ENCODE measurements at regions not wholly inside any gene's neighbourhood (a gene's known extent, or its start where the extent isn't known, plus 50 kb on each side); places are given as distances from the start of the nearest gene placed in this dataset.

- Histone ChIP-seq H3K4me1 (ENCODE audit: control insufficient read depth, extremely low read depth, insufficient read depth, low read length) (no peaks in the 10 kb centered on the region), H3K9me1 (ENCODE audit: control insufficient read depth, extremely low read depth, insufficient read depth, low read length) (no peaks in the 10 kb centered on the region), H3K9ac (ENCODE audit: control insufficient read depth, extremely low read depth, insufficient read depth, low read length) (no peak overlapping the region), H3K4me2 (ENCODE audit: control insufficient read depth, extremely low read depth, insufficient read depth, low read depth, low read length) (no peak overlapping the region), H3K4me3 (ENCODE audit: control insufficient read depth in 2 of 3, extremely low read depth in 1 of 3, insufficient read depth in 2 of 3, low read depth in 1 of 3, low read length in 3 of 3) (no peak overlapping the region), H3K36me3 (ENCODE audit: control insufficient read depth in 2 of 2, extremely low read depth in 1 of 2, insufficient read depth in 2 of 2, low read length in 2 of 2) (no peaks in the 10 kb centered on the region), H3K27me3 (ENCODE audit: control insufficient read depth, extremely low read depth, insufficient read depth, low read length) (no peaks in the 10 kb centered on the region), H3K9me3 (ENCODE audit: control insufficient read depth, low read depth, low read length) (no peaks in the 10 kb centered on the region), H2AFZ (ENCODE audit: control insufficient read depth, low read length) (no peak overlapping the region), H3K27ac (ENCODE audit: control insufficient read depth, insufficient read depth, low read length) (no peak overlapping the region), H3K79me2 (ENCODE audit: control insufficient read depth, insufficient read depth, low read length) (no peaks in the 10 kb centered on the region), H4K20me1 (ENCODE audit: control insufficient read depth, extremely low read depth, insufficient read depth, low read length) (no peaks in the 10 kb centered on the region)
- dilution Hi-C loops (cut with MboI; ENCODE audit: extremely low pct_ligation_motif_present, low sequenced_read_pairs): no loop called here
- DNase-seq (ENCODE audit: low read depth, low spot score): no peak
- TF ChIP-seq EZH2 (IDR thresholded peaks at IDR 0.05; ENCODE audit: low read length): no peak
- TF ChIP-seq, protein P1, sequence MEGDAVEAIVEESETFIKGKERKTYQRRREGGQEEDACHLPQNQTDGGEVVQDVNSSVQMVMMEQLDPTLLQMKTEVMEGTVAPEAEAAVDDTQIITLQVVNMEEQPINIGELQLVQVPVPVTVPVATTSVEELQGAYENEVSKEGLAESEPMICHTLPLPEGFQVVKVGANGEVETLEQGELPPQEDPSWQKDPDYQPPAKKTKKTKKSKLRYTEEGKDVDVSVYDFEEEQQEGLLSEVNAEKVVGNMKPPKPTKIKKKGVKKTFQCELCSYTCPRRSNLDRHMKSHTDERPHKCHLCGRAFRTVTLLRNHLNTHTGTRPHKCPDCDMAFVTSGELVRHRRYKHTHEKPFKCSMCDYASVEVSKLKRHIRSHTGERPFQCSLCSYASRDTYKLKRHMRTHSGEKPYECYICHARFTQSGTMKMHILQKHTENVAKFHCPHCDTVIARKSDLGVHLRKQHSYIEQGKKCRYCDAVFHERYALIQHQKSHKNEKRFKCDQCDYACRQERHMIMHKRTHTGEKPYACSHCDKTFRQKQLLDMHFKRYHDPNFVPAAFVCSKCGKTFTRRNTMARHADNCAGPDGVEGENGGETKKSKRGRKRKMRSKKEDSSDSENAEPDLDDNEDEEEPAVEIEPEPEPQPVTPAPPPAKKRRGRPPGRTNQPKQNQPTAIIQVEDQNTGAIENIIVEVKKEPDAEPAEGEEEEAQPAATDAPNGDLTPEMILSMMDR (optimal IDR thresholded peaks at IDR 0.05 in 1 of 3, IDR thresholded peaks at IDR 0.05 in 1 of 3, conservative IDR thresholded peaks at IDR 0.05 in 1 of 3; ENCODE audit: extremely low read depth in 1 of 3, insufficient read depth in 2 of 3, low read length in 3 of 3): no peak
- no peak for FAIRE-seq
Measured at GRCh38 chr3:40720863-40721262, 196.1 kb downstream of the ZNF621 start.

DNA sequence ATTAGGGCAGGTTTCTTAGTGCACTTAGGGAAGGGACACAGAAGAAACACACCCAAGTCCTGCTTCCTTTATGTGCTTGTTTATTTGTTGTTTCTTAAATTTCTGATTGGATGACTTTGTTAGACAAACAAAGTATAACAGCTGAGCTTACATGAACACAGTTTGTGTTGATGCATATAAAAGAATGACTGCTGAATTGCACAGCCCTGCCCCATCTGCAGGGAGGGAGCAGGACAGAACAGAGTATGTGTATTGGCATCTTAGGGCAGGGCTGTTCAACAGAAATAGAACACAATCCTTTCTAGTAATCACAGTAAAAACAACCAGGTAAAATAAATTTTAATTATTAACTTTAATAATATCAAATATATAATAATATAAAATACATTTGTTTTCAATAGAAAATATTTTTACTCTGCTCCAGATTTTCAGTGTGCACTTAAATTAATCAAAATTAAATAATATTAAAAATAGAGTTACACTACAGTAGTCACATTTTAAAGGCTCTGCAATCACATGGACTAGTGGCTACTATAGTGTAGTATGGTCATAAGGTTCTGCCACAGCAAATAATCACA lies 198.4 kb downstream of the ZNF621 start:
- no peak overlapping the region for H3K9ac ChIP-seq (ENCODE audit: control insufficient read depth, extremely low read depth, insufficient read depth, low read length)
- H3K4me1 ChIP-seq (ENCODE audit: control insufficient read depth, extremely low read depth, insufficient read depth, low read length): no peaks in the 10 kb centered on the region
- no peaks in the 10 kb centered on the region for H3K79me2 ChIP-seq (ENCODE audit: control insufficient read depth, insufficient read depth, low read length)
- H3K9me1 ChIP-seq (ENCODE audit: control insufficient read depth, extremely low read depth, insufficient read depth, low read length): no peaks in the 10 kb centered on the region
- dilution Hi-C loops (cut with MboI; ENCODE audit: extremely low pct_ligation_motif_present, low sequenced_read_pairs): no loop called here
- TF ChIP-seq, protein P1 (optimal IDR thresholded peaks at IDR 0.05 in 1 of 3, IDR thresholded peaks at IDR 0.05 in 1 of 3, conservative IDR thresholded peaks at IDR 0.05 in 1 of 3; ENCODE audit: extremely low read depth in 1 of 3, insufficient read depth in 2 of 3, low read length in 3 of 3): no peak
- TF ChIP-seq EZH2 (IDR thresholded peaks at IDR 0.05; ENCODE audit: low read length): no peak
- H2AFZ ChIP-seq (ENCODE audit: control insufficient read depth, low read length): no peak overlapping the region
- FAIRE-seq: no peak
- no peak overlapping the region for H3K4me3 ChIP-seq (ENCODE audit: control insufficient read depth in 2 of 3, extremely low read depth in 1 of 3, insufficient read depth in 2 of 3, low read depth in 1 of 3, low read length in 3 of 3)
- H3K27ac ChIP-seq (ENCODE audit: control insufficient read depth, insufficient read depth, low read length): no peak overlapping the region
- H3K4me2 ChIP-seq (ENCODE audit: control insufficient read depth, extremely low read depth, insufficient read depth, low read depth, low read length): no peak overlapping the region
- no peaks in the 10 kb centered on the region for H3K27me3 ChIP-seq (ENCODE audit: control insufficient read depth, extremely low read depth, insufficient read depth, low read length)
- H3K36me3 ChIP-seq (ENCODE audit: control insufficient read depth in 2 of 2, extremely low read depth in 1 of 2, insufficient read depth in 2 of 2, low read length in 2 of 2): no peaks in the 10 kb centered on the region
- DNase-seq (ENCODE audit: low read depth, low spot score): no peak
- H3K9me3 ChIP-seq (ENCODE audit: control insufficient read depth, low read depth, low read length): no peaks in the 10 kb centered on the region
- no peaks in the 10 kb centered on the region for H4K20me1 ChIP-seq (ENCODE audit: control insufficient read depth, extremely low read depth, insufficient read depth, low read length)

All from keratinocyte (primary cell).